ENCODE measurements at regions not wholly inside any gene's neighbourhood (a gene's known extent, or its start where the extent isn't known, plus 50 kb on each side); places are given as distances from the start of the nearest gene placed in this dataset.

DNA sequence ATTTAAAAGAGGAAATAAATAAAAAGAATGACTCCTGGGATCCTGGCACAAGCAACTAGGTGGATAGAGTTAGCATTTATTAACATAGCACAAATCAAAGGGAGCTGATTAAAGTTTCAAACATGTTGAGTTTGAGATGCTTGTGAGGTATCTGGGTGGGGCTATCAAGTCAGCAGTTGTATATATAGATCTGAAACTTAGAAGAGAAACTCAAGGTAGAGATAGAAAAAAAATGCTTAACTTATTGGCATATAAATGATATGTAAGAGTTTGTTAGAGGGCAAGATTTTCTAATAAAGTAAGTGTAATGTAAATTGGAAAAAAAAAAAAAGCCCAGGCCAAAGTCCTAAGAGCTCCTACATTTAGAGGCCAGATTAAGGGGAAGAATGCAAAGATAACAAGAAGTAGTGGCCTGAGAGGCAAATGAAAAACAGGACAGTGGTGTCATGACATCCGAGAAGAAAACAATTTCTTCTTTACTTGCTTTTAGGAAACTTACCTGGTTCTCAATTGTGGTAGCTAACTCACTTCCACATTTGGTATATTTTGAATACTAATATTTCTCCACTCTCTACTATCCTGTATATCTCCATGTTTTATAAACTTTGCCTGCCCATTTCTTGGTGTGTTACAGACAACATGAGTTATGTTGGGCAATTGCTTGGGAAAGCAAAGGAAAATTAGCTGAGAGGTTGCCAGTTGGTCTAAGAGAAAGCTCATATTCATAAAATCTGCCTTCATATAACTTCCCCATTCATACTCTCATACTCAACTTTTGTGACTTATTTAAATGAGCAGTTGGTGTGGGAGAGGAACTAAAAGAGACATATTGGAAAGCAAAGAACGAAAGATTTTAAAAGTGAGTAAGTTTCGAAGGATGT is 169.2 kb downstream of the PARM1 start:
- H3K36me3 ChIP-seq (ENCODE audit: insufficient read depth, low read length) = no peaks in the 10 kb centered on the region
- H3K27ac ChIP-seq (ENCODE audit: low read depth, low read length) = no peak overlapping the region
- no peaks in the 10 kb centered on the region for H3K27me3 ChIP-seq (ENCODE audit: control insufficient read depth in 1 of 2, insufficient read depth in 2 of 2, low read length in 2 of 2)
- no peaks in the 10 kb centered on the region for H3K4me1 ChIP-seq (ENCODE audit: insufficient read depth, low read length)
- no peaks in the 10 kb centered on the region for H3K9me3 ChIP-seq (ENCODE audit: low read length)
- H3K9ac ChIP-seq (ENCODE audit: low read length) = no peak overlapping the region
- H3K4me3 ChIP-seq (ENCODE audit: low read depth in 1 of 2, low read length in 2 of 2) = no peak overlapping the region

Measured in muscle layer of colon (tissue), 2 donors.